ENCODE measurements at regions not wholly inside any gene's neighbourhood (a gene's known extent, or its start where the extent isn't known, plus 50 kb on each side); places are given as distances from the start of the nearest gene placed in this dataset.

DNA sequence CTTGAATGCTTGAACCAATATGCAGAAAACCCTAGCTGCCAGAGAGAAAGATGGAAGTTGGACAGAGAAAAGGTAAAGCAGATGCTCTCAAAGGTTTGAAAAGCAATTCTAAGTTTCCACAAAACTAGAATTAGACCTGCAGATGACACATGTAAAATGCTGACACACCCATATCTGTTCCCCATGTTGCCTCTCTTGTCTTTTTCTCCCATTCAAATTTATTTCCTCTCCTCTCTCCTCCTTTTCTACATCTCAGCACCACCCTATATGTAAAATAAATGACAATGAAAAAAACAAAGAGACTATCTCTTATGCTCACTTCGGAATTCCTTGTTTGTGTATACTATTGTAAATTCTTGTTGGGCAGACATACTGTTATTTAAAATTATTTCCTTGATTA is 75.5 kb upstream of the PLEKHA5 start:
- TF ChIP-seq TARDBP (IDR thresholded peaks at IDR 0.05) (no peak), NFRKB (IDR thresholded peaks at IDR 0.05) (no peak), CTBP1 (IDR thresholded peaks at IDR 0.05; ENCODE audit: borderline replicate concordance) (no peak), L3MBTL2 (conservative IDR thresholded peaks at IDR 0.05) (no peak), FOXA1 (IDR thresholded peaks at IDR 0.05) (no peak), ZNF384 (IDR thresholded peaks at IDR 0.05) (no peak), BHLHE40 (IDR thresholded peaks at IDR 0.05; ENCODE audit: borderline replicate concordance) (no peak), HDGF (IDR thresholded peaks at IDR 0.05; ENCODE audit: borderline replicate concordance) (no peak)
- TF ChIP-seq, protein P1, sequence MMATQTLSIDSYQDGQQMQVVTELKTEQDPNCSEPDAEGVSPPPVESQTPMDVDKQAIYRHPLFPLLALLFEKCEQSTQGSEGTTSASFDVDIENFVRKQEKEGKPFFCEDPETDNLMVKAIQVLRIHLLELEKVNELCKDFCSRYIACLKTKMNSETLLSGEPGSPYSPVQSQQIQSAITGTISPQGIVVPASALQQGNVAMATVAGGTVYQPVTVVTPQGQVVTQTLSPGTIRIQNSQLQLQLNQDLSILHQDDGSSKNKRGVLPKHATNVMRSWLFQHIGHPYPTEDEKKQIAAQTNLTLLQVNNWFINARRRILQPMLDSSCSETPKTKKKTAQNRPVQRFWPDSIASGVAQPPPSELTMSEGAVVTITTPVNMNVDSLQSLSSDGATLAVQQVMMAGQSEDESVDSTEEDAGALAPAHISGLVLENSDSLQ (IDR thresholded peaks at IDR 0.05): no peak

Measured in HEK293T (cell line).